ENCODE measurements at regions not wholly inside any gene's neighbourhood (a gene's known extent, or its start where the extent isn't known, plus 50 kb on each side); places are given as distances from the start of the nearest gene placed in this dataset.

DNA sequence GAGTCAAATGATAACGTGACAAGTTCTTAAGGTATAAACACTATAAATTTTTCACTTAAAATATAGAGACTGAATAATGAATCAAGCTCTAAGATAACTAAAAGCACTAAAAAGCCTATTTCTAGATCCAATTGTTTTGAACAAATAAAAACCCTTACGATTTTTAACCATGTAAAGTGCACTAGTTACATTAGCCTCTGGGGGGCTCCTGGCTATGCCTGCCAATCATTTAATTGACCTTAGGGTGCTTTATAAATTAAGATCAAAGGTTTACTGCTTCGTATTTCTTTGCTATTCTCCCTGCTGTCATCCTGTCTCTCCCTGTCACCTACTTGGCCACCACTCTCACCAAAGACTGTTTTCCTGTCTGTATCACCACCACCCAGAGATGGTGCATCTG is 133.4 kb downstream of the ESM1 start:
- TF ChIP-seq, protein P1, sequence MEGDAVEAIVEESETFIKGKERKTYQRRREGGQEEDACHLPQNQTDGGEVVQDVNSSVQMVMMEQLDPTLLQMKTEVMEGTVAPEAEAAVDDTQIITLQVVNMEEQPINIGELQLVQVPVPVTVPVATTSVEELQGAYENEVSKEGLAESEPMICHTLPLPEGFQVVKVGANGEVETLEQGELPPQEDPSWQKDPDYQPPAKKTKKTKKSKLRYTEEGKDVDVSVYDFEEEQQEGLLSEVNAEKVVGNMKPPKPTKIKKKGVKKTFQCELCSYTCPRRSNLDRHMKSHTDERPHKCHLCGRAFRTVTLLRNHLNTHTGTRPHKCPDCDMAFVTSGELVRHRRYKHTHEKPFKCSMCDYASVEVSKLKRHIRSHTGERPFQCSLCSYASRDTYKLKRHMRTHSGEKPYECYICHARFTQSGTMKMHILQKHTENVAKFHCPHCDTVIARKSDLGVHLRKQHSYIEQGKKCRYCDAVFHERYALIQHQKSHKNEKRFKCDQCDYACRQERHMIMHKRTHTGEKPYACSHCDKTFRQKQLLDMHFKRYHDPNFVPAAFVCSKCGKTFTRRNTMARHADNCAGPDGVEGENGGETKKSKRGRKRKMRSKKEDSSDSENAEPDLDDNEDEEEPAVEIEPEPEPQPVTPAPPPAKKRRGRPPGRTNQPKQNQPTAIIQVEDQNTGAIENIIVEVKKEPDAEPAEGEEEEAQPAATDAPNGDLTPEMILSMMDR (conservative IDR thresholded peaks at IDR 0.05) = no peak; the same call in 1 of the 2 replicates
- no peak for TF ChIP-seq EZH2 (IDR thresholded peaks at IDR 0.05; ENCODE audit: low read depth)

Measured in PC-9 (cell line).